Superior temporal gyrus (tissue), 1 donor: ENCODE measurements at regions not wholly inside any gene's neighbourhood (a gene's known extent, or its start where the extent isn't known, plus 50 kb on each side); places are given as distances from the start of the nearest gene placed in this dataset.
A peak's percentile ranks its signal among the peaks of the same experiment; 100 is the strongest.

Experiments used
- DNase-seq: peaks from one replicate; pipeline ENCODE4 v3.0.0-alpha.2; 2016; ENCODE audit errors: extremely low spot score

- no peak for DNase-seq
These were observed 173.9 kb downstream of the CALCRL start for GRCh38 chr2:187274146-187274545.

GRCh38 chr2:187272255-187272654 lies 175.8 kb downstream of the CALCRL start:
- DNase-seq: no peak

GRCh38 chr2:187271825-187272224 lies 176.2 kb downstream of the CALCRL start:
- DNase-seq: no peak

GRCh38 chr2:187266645-187267044 lies 181.4 kb downstream of the CALCRL start:
- no peak for DNase-seq

GRCh38 chr2:187266147-187266546 lies 181.9 kb downstream of the CALCRL start:
- DNase-seq: no peak

- no peak for DNase-seq
These were observed 183.4 kb downstream of the CALCRL start for GRCh38 chr2:187264612-187265011.

GRCh38 chr2:187263675-187264560 lies 184.1 kb downstream of the CALCRL start:
- DNase-seq: no peak

- DNase-seq: no peak
These were observed 186.3 kb downstream of the CALCRL start for GRCh38 chr2:187261705-187262104.

GRCh38 chr2:187252063-187252462 lies 196.0 kb downstream of the CALCRL start:
- no peak for DNase-seq

- no peak for DNase-seq
These were observed 197.9 kb downstream of the CALCRL start for GRCh38 chr2:187250137-187250536.

GRCh38 chr2:187233811-187234210 lies 214.2 kb downstream of the CALCRL start:
- DNase-seq: no peak

GRCh38 chr2:187232749-187233148 lies 215.3 kb downstream of the CALCRL start:
- no peak for DNase-seq

GRCh38 chr2:187230088-187230487 lies 218.0 kb downstream of the CALCRL start:
- DNase-seq: no peak

- peak; percentile 33 for DNase-seq
These were observed 219.1 kb downstream of the CALCRL start for GRCh38 chr2:187228986-187229385.

GRCh38 chr2:187224989-187225388 lies 223.1 kb downstream of the CALCRL start:
- no peak for DNase-seq

GRCh38 chr2:187220071-187220470 lies 228.0 kb downstream of the CALCRL start:
- DNase-seq: no peak

- no peak for DNase-seq
These were observed 232.4 kb downstream of the CALCRL start for GRCh38 chr2:187215532-187216240.

GRCh38 chr2:187214306-187214705 lies 233.7 kb downstream of the CALCRL start:
- no peak for DNase-seq

- no peak for DNase-seq
These were observed 234.3 kb downstream of the CALCRL start for GRCh38 chr2:187213798-187214197.

- no peak for DNase-seq
These were observed 237.3 kb downstream of the CALCRL start for GRCh38 chr2:187210726-187211125.

- no peak for DNase-seq
These were observed 239.8 kb downstream of the CALCRL start for GRCh38 chr2:187208199-187208785.

- no peak for DNase-seq
These were observed 240.9 kb downstream of the CALCRL start for GRCh38 chr2:187207126-187207525.

- no peak for DNase-seq
These were observed 241.6 kb downstream of the CALCRL start for GRCh38 chr2:187206471-187206870.
